Tibial nerve (tissue), 4 donors: ENCODE measurements at regions not wholly inside any gene's neighbourhood (a gene's known extent, or its start where the extent isn't known, plus 50 kb on each side); places are given as distances from the start of the nearest gene placed in this dataset.
"Not testable (repeated sequence)": the region's sequence is repeated elsewhere in the genome, so short reads cannot be mapped to it uniquely, and the experiment has no call there.

Experiments
- DNase-seq, 2 donors: peaks; one replicate each; pipeline ENCODE4 v3.0.0-alpha.2; 2019; ENCODE audit warnings: low spot score in 2 of 2
- H3K27ac ChIP-seq, 4 donors: fragments of 200-600 bp; sonication (generic) in 3 of 4; one replicate each; pipeline ENCODE4 v1.5.1; 2017 to 2019; ENCODE audit warnings: mild to moderate bottlenecking in 1 of 4
- H3K27me3 ChIP-seq, 2 donors: fragments of 200-600 bp; sonication (generic) in 1 of 2; one replicate each; pipeline versions ENCODE4 v1.5.1 to v1.6.0; 2017 to 2019
- H3K36me3 ChIP-seq, 3 donors: fragments of 200-600 bp; sonication (generic); one replicate each; pipeline ENCODE4 v1.5.1; 2018 to 2019
- H3K4me1 ChIP-seq, 4 donors: fragments of 200-600 bp; sonication (generic) in 3 of 4; one replicate each; pipeline ENCODE4 v1.5.1; 2017 to 2019
- H3K4me3 ChIP-seq, 4 donors: fragments of 200-600 bp; sonication (generic) in 3 of 4; one replicate each; pipeline ENCODE4 v1.5.1; 2017 to 2019; ENCODE audit warnings: mild to moderate bottlenecking in 1 of 4, moderate library complexity in 1 of 4
- H3K9me3 ChIP-seq, 4 donors: fragments of 200-600 bp; sonication (generic) in 3 of 4; one replicate each; pipeline ENCODE4 v1.5.1; 2017 to 2019
- EP300 ChIP-seq, 2 donors: sonication (generic); formaldehyde crosslinking; IDR thresholded peaks; one replicate each; pipeline ENCODE4 v1.6.1; 2017; ENCODE audit warnings: antibody characterized with exemption in 2 of 2, mild to moderate bottlenecking in 1 of 2
- POLR2A ChIP-seq, 2 donors: fragments of 450-650 bp; IDR thresholded peaks; one replicate each; pipeline ENCODE4 v1.6.1; 2017; ENCODE audit warnings: antibody characterized with exemption in 2 of 2, mild to moderate bottlenecking in 2 of 2, moderate library complexity in 2 of 2
- WGBS, 2 donors: methylation state at CpG; one replicate each; pipeline ENCODE4 v1.1.5; 2018; 5-methylcytosine and 5-hydroxymethylcytosine counted together
- TF ChIP-seq, protein P1 (sequence below), 5 experiments: fragments of 200-600 bp in 3 of 5; fragments of 450-650 bp in 2 of 5; sonication (generic) in 3 of 5; IDR thresholded peaks; one replicate each; pipeline ENCODE4 v1.5.1; 2016 to 2019; ENCODE audit warnings: antibody characterized with exemption in 5 of 5, mild to moderate bottlenecking in 3 of 5, moderate library complexity in 2 of 5

DNA sequence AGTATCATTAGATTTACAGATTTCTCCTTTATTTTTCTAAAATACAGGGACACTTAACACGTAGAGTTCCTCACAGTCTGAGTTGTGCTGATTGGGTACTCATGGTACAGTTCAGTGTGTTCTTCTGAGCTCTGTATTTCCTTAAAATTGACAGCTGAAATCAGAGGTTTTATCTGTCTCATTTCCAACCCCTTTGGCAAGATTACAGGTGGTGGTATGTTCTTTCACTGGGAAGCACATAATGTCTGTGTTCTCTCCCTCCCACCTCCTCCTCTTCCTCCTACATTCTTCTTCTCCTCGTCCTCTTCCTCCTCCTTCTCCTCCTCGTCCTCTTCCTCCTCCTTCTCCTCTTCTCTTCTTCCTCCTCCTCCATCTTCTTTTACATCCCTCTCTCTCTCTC lies 99.5 kb upstream of the EEPD1 start:
- TF ChIP-seq EP300 (IDR thresholded peaks at IDR 0.05) (no peak), POLR2A (IDR thresholded peaks at IDR 0.05) (no peak)
- TF ChIP-seq, protein P1, sequence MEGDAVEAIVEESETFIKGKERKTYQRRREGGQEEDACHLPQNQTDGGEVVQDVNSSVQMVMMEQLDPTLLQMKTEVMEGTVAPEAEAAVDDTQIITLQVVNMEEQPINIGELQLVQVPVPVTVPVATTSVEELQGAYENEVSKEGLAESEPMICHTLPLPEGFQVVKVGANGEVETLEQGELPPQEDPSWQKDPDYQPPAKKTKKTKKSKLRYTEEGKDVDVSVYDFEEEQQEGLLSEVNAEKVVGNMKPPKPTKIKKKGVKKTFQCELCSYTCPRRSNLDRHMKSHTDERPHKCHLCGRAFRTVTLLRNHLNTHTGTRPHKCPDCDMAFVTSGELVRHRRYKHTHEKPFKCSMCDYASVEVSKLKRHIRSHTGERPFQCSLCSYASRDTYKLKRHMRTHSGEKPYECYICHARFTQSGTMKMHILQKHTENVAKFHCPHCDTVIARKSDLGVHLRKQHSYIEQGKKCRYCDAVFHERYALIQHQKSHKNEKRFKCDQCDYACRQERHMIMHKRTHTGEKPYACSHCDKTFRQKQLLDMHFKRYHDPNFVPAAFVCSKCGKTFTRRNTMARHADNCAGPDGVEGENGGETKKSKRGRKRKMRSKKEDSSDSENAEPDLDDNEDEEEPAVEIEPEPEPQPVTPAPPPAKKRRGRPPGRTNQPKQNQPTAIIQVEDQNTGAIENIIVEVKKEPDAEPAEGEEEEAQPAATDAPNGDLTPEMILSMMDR (IDR thresholded peaks at IDR 0.05), result no peak
- no peak for DNase-seq
- H3K4me3 ChIP-seq, result no peak overlapping the region
- H3K9me3 ChIP-seq, result no peaks in the 10 kb centered on the region
- H3K36me3 ChIP-seq, result no peaks in the 10 kb centered on the region
- H3K27ac ChIP-seq, result no peak overlapping the region
- H3K27me3 ChIP-seq, result no peaks in the 10 kb centered on the region
- WGBS, 2 donors, result 63 to 67% methylated on average over 3 of the region's 3 CpGs
- H3K4me1 ChIP-seq, result peaks cover 0 to 12% (median 3%) of the 10 kb centered on the region in 4 donors

DNA sequence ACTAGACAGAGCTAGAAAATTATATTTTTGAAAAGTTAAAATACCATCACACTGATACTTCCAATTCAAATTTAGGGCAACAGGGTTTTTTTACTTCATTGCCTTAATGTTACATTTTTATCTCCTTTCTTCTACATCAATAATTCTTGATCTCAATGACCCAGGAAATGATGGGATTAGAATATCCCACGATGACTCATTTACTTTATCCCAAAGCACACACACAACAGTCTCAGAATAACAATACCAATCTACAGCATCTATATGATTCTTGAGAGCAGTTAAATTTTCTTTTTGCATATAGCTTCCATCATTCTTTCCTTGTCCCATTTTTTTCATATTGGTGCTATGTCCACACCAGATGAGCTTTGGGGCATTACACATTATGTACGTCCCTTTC lies 98.4 kb upstream of the EEPD1 start:
- no peak overlapping the region for H3K27ac ChIP-seq
- DNase-seq, result no peak
- no peaks in the 10 kb centered on the region for H3K27me3 ChIP-seq
- no peaks in the 10 kb centered on the region for H3K9me3 ChIP-seq
- TF ChIP-seq, protein P1 (IDR thresholded peaks at IDR 0.05), result no peak
- no peak for TF ChIP-seq POLR2A (IDR thresholded peaks at IDR 0.05)
- no peak for TF ChIP-seq EP300 (IDR thresholded peaks at IDR 0.05)
- 78 to 84% methylated on average over 2 of the region's 2 CpGs for WGBS, 2 donors
- H3K36me3 ChIP-seq, result no peaks in the 10 kb centered on the region
- H3K4me1 ChIP-seq, result peaks cover 0 to 1% (median 0%) of the 10 kb centered on the region in 4 donors
- H3K4me3 ChIP-seq, result no peak overlapping the region

DNA sequence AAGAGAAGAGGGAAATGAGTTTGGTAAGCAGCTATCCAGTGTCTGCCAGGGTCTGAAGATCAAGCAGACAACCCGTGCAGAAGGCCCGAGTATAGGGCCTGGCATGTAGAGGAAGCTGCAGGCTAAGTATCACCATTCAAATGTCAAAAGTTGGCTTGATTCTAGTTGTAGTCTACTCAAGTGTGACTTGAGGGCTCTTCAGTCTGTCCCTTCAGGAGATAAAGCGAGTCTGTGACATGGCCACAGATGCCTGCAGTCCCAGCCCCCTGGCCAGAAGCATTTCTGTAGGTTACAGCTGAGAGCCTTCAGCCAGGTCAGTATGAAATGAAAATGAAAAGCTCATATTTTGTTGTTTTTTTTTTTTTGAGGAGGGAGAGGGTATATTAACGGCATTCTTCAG lies 97.8 kb upstream of the EEPD1 start:
- no peak for DNase-seq
- Histone ChIP-seq H3K9me3 (no peaks in the 10 kb centered on the region), H3K36me3 (no peaks in the 10 kb centered on the region), H3K4me1 (no peaks in the 10 kb centered on the region), H3K4me3 (no peak overlapping the region), H3K27ac (no peak overlapping the region), H3K27me3 (no peaks in the 10 kb centered on the region)
- TF ChIP-seq, protein P1 (IDR thresholded peaks at IDR 0.05), result no peak
- no peak for TF ChIP-seq POLR2A (IDR thresholded peaks at IDR 0.05)
- TF ChIP-seq EP300 (IDR thresholded peaks at IDR 0.05), result no peak
- 92 to 93% methylated on average over 4 of the region's 4 CpGs for WGBS, 2 donors

DNA sequence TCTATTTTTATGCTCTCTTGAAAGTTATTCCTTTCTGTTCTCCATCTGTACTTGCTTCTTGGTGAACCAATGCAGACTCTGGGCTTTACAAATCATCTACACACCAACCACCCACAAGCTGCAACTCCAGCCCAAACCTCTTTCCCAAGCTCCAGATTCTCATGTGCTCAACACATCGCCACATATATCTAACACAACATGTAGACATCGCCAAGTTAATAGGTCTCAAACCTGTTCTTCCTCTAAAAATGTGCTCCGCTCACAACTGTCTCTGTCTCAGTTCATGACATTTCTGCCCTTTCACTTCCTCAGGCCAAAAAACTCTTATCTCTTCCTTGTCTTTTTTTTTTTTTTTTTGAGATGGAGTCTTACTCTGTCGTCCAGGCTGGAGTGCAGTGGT lies 95.7 kb upstream of the EEPD1 start:
- no peak overlapping the region for H3K27ac ChIP-seq
- 71 to 81% methylated on average over 4 of the region's 4 CpGs for WGBS, 2 donors
- TF ChIP-seq EP300 (IDR thresholded peaks at IDR 0.05) (no peak), POLR2A (IDR thresholded peaks at IDR 0.05) (no peak)
- TF ChIP-seq, protein P1 (IDR thresholded peaks at IDR 0.05), result no peak
- DNase-seq, result no peak
- no peaks in the 10 kb centered on the region for H3K36me3 ChIP-seq
- no peaks in the 10 kb centered on the region for H3K9me3 ChIP-seq
- no peak overlapping the region for H3K4me3 ChIP-seq
- no peaks in the 10 kb centered on the region for H3K27me3 ChIP-seq
- no peaks in the 10 kb centered on the region for H3K4me1 ChIP-seq

DNA sequence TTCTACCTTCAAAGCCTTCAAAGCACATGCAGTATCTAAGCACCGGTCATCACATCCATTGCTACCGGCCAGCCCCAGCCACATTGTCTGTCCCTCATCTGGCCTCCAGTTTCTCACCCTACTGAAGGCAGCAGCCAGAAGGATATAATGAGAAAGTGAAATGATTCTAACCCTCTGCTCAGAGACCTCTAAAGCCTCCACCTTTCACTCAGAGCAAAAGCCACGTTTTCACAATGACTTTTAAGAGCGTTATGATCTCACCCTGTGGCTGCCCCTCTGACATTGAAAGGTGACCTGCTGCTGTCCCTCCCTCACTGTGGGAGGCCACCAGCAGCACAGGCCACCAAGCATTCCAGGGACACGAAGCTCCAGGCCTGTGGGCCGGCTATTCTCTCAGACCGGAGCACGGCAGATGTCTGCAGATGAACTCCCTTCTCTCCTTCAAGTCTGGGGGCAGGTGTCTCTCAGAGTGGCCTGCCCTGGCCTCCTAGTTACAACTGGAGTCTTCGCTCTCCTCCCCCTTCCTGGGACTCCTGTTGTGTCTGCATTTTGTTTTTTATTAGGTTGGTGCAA lies 94.9 kb upstream of the EEPD1 start:
- Histone ChIP-seq H3K27ac (no peak overlapping the region), H3K4me1 (no peaks in the 10 kb centered on the region), H3K4me3 (no peak overlapping the region), H3K27me3 (no peaks in the 10 kb centered on the region), H3K9me3 (no peaks in the 10 kb centered on the region), H3K36me3 (no peaks in the 10 kb centered on the region)
- TF ChIP-seq EP300 (IDR thresholded peaks at IDR 0.05), result no peak
- TF ChIP-seq POLR2A (IDR thresholded peaks at IDR 0.05), result no peak
- TF ChIP-seq, protein P1 (IDR thresholded peaks at IDR 0.05), result no peak
- 77 to 79% methylated on average over 9 of the region's 9 CpGs for WGBS, 2 donors
- no peak for DNase-seq

DNA sequence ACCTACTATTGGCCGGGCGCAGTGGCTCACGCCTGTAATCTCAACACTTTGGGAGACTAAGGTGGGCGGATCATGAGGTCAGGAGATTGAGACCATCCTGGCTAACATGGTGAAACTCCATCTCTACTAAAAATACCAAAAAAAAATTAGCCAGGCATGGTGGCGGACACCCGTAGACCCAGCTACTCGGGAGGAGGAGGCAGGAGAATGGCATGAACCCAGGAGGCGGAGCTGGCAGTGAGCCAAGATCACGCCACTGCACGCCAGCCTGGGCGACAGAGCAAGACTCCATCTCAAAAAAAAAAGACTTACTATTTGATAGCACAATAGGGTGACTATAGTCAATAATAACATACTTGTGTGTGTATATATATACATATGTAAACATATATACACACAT lies 92.7 kb upstream of the EEPD1 start:
- WGBS, 2 donors, result 84 to 85% methylated on average over 11 of the region's 11 CpGs
- not testable (repeated sequence) for H3K27me3 ChIP-seq, DNase-seq, H3K36me3 ChIP-seq, H3K4me3 ChIP-seq, H3K4me1 ChIP-seq, H3K27ac ChIP-seq, H3K9me3 ChIP-seq
